SU-DHL-6 (cell line): ENCODE measurements at regions not wholly inside any gene's neighbourhood (a gene's known extent, or its start where the extent isn't known, plus 50 kb on each side); places are given as distances from the start of the nearest gene placed in this dataset.

Experiments
- CTCF ChIP-seq: fragments of 200-600 bp; sonication (generic); IDR thresholded peaks from one replicate; pipeline ENCODE4 v1.5.1; 2017; ENCODE audit warnings: antibody characterized with exemption, mild to moderate bottlenecking, low read length, moderate library complexity; ENCODE audit not compliant: insufficient read depth, poor library complexity, severe bottlenecking
- EZH2phosphoT487 ChIP-seq: fragments of 200-600 bp; sonication (generic), shearing (Covaris generic); conservative IDR thresholded peaks from 2 replicates; pipeline ENCODE4 v1.6.1; 2018; ENCODE audit warnings: mild to moderate bottlenecking, antibody characterized with exemption, low read length, moderate library complexity, mixed read lengths

GRCh38 chrX:5380426-5380825 is 848.2 kb downstream of the NLGN4X start:
- TF ChIP-seq CTCF (no peak), EZH2phosphoT487 (no peak)
